Right lung (tissue), 2 donors: ENCODE measurements at regions not wholly inside any gene's neighbourhood (a gene's known extent, or its start where the extent isn't known, plus 50 kb on each side); places are given as distances from the start of the nearest gene placed in this dataset.

Experiments used
- DNase-seq, 2 donors: peaks; one replicate each; pipeline ENCODE4 v3.0.0-alpha.2; 2013

DNA sequence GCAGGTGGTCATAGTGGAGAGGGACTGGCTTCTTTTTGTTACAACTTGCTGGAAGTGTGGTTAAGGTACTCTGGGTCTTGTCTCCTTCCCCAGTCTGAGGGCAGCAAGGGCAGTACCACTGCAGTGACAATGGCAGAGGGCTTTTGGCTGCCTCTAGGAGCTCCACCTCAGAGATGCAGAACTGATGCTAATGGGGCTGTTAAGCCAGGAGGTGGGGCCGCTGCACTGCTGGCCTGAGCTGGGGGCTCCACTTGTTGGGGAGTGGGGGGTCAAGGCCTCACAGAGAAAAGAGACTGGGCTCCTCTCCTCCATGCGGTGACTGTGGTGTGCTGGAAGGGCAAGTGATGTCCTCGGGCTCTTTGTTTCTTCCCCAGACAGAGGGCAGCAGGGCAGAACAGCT, 135.7 kb downstream of the DSEL start:
- DNase-seq = no peak

DNA sequence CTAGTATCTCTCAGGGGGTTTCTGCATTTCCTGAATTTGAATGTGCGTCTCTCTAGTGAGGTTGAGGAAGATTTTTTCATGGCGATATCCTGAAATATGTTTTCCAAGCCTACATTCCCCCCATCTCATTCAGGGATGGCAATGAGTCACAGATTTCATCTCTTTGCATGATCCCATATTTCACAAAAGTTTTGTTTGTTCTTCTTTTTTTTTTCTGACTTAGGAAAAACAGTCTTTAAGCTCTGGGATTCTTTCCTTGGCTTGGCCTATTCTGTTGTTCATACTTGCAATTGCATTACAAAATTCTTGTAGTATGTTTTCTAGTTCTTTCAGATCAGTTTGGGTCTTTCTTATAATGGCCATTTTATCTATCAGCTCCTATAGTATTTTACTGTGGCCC, 136.5 kb downstream of the DSEL start:
- DNase-seq = no peak

DNA sequence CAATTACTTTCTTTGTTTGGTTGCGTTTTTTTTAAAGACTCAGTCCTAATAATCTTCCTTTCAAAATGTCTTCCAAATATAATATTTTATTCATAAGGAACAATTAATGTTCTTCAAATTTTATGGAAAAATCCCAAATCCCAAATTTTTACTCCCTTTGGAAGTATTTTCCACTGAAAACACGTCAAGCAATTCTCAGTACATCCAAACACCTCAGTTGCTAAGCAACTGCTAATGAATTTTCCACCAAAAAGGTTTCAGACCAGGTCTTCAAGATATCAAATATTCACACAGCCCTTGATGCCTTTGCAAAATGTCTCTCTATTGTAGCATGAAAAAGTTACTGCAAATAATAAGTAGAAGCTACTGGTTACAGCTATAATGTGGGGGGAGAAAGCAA, 140.1 kb downstream of the DSEL start:
- no peak for DNase-seq

DNA sequence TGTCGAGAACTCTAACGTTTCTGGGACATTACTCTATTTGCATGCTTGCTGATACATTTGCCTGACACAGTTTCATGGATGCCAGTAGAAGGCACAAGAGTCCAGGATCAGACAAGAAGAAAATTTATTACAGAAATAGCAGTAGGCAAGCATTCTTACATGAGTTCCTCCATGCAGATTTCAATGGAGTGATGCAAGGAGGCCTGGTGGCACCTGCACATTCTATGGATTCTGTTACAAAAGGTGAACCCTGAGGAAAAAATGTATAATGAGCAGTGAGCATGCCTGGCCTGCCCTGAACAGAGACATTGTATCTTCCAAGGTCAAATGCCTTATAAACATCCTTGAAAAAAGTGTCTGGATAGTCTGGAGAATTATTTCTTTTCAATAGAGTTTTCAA, 142.9 kb downstream of the DSEL start:
- DNase-seq = no peak

DNA sequence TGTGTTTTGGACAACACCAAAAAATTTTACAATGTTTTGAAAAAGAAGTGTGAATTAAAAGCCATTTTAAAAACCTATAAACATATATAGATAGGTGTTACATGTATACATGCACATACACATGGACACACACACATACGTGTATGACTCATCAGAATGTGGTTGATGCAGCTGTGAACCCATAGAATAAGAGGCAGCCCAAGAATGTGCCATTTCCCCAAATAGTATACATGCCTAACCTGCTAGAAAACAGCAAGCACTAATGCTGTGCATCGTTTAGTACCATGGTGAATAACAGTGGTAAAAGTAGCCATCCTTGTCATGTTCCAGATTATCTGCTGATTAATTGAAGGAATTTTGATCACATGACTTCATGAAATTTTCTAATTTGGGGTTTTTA, 149.0 kb downstream of the DSEL start:
- no peak for DNase-seq

DNA sequence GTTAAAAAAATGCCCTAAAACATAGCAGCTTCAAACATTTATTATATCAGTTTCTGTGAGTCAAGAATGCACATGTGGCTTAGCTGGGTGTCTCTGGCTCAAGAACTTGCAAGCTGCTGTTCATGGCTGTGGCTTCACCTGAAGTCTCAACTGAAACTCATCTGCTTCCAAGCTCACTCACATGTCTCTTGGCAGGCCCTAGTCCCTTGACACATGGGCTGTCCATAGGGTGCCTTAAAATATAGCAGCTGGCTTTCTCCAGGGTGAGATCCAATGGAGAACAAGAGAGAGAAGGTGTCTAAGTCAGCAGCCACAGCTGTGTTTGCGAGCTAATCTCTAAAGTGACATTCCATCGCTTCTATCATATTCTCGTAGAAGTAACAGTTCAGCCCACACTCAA, 152.8 kb downstream of the DSEL start:
- DNase-seq = no peak

DNA sequence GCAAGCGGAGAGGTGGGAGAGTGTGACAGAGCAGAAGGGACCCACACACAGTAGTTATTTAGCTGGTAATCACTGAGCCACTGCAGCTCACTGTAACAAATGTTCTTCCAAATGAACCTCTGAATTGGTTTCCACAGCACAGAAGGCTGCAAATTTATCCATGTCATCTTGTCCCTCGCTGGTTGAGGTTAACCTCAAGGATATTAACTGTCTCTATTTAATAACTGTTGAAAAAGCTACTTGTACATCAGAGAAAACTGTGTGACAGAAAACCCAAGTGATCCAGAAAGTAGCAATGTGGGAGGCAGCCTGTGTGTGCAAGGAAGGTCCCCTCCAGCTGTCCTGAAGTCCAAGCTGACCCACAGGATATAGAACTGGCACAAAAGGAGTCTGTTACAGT, 153.6 kb downstream of the DSEL start:
- DNase-seq = no peak

DNA sequence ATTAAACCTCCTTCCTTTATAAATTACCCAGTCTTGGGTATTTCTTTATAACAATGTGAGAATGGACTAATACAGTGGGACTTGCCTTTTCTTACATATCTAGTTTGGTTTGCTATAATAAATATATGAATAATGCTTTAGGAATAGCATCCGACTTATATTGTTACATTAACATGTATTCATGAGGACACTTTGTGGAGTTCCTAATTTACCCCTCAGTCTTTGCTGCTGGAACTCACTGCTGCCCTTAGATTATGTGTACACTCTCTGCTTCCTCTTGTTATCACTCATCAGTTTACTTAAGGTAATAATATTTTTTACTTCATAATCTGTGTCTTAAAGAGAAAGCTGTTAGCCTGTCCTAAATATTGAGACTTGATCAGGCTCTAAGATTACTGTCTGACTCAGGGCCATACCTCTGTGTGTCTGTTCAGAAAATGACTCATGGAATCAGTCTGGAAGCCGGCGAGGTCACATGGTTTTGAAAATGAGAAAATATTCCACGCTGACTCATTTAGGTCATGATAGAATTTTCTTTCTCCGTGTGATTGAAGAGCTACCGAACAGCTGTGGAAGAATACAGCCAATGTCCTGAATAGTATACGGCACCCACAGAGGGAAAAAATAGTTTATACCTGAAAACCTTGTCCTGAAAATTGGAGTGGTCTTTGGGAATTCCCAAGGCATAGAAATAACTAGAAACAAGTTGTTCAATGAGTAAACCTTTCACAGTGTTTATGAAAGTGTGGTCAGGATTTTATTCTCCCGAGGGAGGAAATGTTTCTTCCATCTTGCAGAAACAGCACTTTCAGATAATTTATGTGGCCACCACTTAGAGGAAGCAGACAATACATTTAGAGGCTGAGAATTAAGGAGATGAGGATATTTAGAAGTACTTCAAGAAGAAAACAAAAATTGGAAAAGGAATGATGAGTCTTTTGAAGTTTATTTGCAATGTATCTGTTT, 156.4 kb downstream of the DSEL start:
- DNase-seq = no peak

DNA sequence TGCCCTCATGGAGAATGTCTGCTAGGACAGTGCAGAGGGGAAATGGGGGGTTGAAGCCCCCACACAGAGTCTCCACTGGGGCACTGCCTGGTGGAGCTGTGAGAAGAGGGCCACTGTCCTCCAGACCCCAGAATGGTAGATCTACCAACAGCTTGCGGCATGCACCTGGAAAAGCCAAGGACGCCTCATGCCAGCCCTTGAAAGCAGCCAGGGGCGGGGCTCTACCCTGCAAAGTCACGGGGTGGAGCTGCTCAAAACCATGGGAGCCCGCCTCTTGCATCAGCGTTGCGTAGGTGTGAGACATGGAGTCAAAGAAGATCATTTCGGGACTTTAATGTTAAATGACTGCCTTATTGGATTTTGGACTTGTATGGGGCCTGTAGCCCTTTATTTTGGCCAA, 157.6 kb downstream of the DSEL start:
- no peak for DNase-seq

DNA sequence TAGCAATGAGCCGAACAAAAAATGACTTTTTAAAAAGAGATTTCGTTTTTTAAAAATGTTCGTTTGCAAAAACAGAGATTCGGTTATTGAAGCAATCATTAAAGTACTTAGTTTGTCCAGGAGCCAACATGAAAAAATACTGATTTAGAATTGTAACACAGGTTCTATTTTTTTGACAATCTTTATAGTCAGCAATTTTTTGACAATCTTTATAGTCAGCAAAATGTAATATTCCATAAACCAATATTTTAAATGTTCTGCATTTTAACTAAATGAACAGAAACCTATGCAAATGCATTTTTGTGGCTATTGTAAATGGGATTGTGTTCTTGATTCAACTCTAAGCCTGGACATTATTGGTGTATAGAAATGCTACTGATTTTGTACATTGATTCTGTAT, 161.8 kb downstream of the DSEL start:
- no peak for DNase-seq

DNA sequence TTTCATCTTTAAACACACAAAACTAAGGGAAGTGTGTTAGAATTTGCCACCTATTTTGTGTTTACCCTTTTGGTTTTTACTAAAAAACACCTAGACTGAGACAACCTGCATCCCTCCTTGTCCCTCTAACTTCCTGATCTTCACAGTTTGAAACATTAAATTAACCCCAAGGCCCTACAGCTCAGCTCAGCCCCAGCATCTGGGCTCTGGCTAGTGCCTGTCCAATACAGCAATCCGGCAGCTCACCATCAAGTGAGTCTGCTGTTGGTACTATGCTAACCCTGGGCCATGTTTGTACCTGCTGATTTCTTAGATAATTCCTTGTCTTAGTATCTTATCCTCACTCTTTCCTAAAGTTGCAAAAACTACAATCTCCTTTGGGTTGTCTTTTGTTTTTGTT, 162.4 kb downstream of the DSEL start:
- DNase-seq = no peak

DNA sequence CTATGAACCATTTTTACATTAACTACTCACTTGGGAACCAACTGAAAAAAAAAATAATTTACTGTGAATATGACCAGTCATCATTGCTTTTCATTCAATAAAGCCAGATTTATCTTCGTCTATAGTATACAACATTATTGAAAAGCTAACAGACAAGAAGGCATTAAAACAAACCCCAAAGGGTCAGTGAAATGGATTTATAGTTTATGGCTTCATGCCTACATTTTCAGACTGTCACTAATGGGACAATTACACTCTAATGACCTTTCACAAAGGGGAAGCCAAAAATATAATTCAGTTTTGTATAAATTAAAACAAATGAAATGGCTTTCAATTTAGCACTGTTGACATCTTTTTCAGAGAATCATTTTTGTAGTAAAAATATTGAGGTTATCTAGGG, 169.1 kb downstream of the DSEL start:
- no peak for DNase-seq

DNA sequence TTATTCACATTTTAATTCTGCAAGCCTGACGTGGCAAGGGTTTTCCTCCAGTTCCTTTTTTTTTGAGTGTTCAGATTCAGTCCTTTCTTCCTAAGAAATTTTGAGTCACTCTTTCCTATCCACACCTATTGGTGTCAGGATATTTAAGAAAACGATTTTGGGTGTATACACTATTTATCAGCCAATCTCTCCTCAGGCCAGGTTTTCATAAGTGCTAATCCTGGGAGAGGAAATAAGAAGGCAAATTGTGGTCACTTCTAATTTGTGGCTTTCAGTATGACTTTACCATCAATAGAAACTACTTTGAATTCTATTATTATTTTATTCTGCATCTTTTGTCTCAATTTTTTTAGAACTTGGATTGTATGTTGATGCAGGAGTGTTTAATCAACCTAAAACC, 174.4 kb downstream of the DSEL start:
- DNase-seq = no peak

DNA sequence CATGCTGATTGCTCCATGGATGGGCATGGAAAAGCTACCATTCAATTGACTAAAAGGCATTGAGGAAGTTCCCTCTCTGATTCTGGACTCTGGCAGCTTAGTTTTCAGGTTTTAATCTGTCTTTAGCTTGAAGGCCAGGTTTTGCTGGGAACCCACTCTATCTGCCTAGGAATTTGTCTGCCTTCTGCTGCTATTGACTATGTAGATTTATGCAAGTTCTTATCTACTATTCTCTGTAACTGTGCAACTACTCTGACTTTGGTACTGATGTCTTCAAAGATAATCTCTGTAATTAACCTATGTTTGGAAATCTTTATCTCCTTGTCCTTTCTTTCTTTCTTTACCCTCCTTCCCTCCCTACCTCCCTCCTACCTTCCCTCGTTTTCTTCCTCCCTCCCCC, 178.8 kb downstream of the DSEL start:
- DNase-seq = no peak

DNA sequence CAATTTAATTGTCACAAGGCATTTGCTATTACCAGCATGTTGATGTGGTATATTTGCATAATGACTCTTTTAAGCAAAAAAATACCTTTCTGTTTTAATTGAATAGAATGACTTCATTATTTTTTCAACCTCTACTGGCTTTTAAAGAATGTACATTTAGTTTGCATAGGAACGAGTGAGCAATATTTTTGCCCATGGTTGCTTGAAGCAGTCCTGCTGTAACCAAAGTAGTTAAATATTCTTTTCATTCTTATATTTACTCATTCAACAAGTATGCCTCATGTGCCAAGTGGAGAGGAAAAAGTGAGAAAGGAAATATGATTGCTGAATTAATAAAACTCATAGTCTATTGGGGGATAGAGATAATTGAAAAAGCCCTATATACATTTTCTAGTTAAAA, 184.7 kb downstream of the DSEL start:
- no peak for DNase-seq

DNA sequence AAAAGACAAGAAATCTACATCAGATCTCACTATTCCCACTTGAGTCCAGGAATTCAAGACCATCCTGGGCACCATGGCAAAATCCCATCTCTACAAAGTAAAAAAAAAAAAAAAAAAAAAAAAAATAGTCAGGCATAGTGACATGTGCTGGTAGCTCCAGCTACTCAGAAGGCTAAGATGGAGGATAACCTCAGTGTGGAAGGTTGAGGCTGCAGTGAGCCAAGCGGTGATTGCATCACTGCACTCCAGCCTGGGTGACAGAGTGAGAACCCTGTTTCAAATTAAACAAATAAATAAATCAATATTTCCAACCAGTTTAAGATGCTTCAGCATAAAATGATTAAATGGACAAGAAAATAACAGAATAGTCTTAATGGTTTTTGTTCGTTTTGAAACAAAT, 197.4 kb downstream of the DSEL start:
- no peak for DNase-seq

DNA sequence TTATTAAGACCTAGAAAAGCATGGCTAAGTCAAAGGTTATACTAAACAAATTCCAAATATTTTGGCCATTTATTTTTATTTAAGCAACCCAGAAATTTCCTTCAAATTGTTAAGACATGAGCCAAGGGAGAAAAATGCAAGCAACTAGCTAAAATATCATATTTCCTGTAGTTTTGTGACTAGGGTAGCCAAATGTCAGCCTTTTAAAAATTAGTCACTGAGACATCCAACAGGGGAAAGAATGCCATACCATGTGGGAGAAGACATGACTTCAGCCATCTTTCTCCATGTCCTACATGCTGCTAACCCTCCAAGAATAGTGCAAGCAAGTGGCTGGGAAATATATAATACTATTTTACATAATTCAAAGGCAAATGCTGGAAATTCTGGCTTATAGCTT, 197.9 kb downstream of the DSEL start:
- DNase-seq = no peak

DNA sequence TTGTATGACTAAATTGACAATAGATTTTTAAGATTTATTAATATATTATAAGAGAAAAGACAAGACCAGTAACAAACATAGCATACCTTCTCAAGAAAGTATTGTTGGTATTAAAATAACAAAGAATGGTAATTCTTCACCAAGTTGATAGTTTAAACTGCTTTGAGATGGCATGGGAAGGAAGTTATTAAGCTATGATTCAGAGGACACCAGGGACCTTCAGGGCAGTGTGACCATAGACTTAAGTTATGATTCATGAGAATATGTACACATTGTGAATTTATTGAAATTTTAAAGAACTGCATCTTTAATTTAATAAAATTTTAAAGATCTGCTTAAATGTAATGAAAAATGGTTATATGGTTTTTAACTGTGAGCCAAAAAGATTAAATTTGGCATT, 205.7 kb downstream of the DSEL start:
- DNase-seq = no peak

DNA sequence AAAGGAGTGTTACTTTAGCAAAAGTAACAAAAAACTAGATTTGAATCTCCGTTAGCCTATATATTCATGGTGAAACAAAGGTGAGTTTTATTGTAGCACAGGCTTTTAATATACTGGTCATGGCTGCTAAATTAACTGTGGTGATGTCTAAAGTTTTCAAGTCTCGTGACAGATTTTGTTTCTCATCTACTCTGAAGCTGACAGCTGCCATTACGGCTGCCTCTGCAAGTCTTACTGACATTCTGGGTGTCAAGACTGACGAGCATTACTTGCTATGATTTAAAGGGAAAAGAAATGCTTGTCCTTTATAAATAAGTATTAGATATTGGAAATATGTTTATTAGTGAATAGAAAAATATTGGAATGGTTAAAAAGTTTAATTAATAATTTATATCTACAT, 207.7 kb downstream of the DSEL start:
- no peak for DNase-seq

DNA sequence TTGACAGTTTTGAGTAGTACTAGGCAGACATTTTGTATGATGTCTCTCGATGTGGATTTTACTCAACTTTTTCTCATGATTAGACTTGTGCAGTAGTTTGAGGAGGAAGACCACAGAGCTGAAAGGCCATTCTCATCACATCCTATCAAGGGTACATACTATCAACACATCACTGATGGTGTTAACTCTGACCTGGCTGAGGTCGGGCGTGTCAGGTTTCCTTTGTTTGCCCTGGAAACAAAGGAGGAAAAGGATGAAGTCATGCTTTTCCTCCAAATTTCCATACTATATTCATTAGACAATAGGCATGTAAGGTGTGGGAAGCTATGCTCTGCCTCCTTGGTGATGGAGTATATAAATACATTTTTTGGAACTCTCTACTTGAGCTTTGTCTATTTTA, 211.1 kb downstream of the DSEL start:
- no peak for DNase-seq

DNA sequence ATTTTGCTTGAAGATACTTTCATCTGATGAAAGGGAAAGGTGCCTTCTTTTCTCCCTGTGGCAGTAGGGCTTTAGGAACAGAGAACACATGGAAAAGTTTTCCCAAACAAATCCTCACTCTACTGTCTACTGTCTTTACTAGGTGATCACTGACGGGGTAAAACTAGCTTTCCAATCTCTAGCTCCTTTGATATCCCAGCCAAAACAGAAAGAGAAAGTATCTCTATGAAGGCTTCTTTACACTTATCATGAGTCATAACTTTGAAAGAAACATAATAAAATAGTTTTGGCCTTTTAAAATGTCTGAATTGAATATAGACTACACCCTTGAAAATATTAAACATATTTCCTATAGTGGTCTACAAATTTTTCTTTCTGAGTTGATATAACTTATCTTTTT, 214.5 kb downstream of the DSEL start:
- DNase-seq = no peak

DNA sequence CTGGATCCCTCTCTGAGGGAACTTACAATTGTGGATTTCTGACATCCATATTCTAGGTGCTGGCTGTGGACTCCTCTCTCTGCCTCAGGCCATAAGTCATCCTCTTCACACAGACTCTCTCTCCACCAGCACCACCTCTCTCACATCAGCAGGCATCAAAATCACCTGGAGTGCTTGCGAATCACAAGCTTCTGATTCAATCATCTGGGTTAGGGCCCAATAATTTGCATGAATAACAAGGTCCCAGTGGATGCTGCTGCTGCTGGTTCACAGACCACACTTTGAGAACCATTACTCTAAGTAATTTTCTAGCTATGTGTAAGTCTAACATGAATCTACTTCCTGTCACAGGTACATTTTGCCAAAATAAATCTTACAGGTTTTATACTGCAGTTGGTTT, 214.9 kb downstream of the DSEL start:
- no peak for DNase-seq

DNA sequence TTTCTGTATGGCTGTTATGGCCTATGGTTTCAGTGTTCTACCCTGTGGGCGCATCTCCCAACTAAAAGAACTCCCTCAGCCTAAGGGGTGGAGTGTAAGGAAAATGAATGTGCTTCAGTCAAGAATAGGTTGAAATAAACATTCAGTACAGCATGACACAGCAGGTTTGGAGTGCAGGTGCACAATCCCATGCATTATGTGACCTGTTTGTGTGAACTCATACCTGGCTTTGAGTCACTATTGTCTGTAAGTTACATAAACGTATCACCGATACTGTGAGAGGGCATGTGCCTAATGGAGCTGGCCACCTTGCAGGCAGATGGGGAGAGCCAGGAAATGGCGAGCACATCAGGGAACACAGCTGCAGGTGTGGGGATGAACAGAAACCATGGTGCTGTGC, 216.0 kb downstream of the DSEL start:
- DNase-seq = no peak

DNA sequence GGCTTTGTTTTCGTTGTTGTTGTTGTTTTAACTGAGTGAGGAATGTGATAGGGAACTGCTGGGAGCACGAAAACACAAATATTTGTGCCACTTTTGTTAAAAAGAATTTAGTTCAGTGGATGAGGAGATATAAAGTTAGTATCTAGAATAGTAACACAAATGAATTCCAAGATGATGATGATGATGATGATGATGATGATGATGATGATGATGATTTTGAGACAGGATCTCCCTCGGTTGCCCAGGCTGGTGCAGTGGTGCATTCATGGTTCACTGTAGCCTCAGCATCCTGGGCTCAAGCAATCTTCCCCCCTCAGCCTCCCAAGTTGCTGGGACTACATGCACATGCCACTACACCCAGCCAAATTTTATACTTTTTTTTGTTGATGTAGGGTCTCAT, 223.7 kb downstream of the DSEL start:
- no peak for DNase-seq
